HG03432 (cell line): ENCODE measurements at regions not wholly inside any gene's neighbourhood (a gene's known extent, or its start where the extent isn't known, plus 50 kb on each side); places are given as distances from the start of the nearest gene placed in this dataset.

ENCODE experiments used
- ATAC-seq: cut with Tn5 transposase; IDR thresholded peaks from one replicate; pipeline ENCODE4 v1.9.1; 2021; ENCODE audit warnings: mild to moderate bottlenecking, moderate library complexity; ENCODE audit not compliant: unreplicated experiment

- ATAC-seq = no peak
These were observed 429.1 kb upstream of the CCDC196 start for GRCh38 chr14:66056926-66057552.

GRCh38 chr14:66065188-66065587 is 421.0 kb upstream of the CCDC196 start:
- no peak for ATAC-seq

GRCh38 chr14:66066981-66067776 is 419.0 kb upstream of the CCDC196 start:
- no peak for ATAC-seq

GRCh38 chr14:66069036-66069435 is 417.1 kb upstream of the CCDC196 start:
- no peak for ATAC-seq

- no peak for ATAC-seq
These were observed 416.2 kb upstream of the CCDC196 start for GRCh38 chr14:66069830-66070541.

- ATAC-seq = no peak
These were observed 415.4 kb upstream of the CCDC196 start for GRCh38 chr14:66070542-66071319.

GRCh38 chr14:66072190-66073084 is 413.7 kb upstream of the CCDC196 start:
- no peak for ATAC-seq

- no peak for ATAC-seq
These were observed 411.6 kb upstream of the CCDC196 start for GRCh38 chr14:66074537-66074936.

GRCh38 chr14:66076176-66076575 is 410.0 kb upstream of the CCDC196 start:
- no peak for ATAC-seq

GRCh38 chr14:66078006-66078405 is 408.2 kb upstream of the CCDC196 start:
- ATAC-seq = no peak

GRCh38 chr14:66081594-66082376 is 404.4 kb upstream of the CCDC196 start:
- ATAC-seq = no peak

- no peak for ATAC-seq
These were observed 400.9 kb upstream of the CCDC196 start for GRCh38 chr14:66085224-66085623.

- no peak for ATAC-seq
These were observed 400.5 kb upstream of the CCDC196 start for GRCh38 chr14:66085665-66086064.

- no peak for ATAC-seq
These were observed 398.9 kb upstream of the CCDC196 start for GRCh38 chr14:66087231-66087630.

GRCh38 chr14:66088656-66089055 is 397.5 kb upstream of the CCDC196 start:
- ATAC-seq = no peak

- no peak for ATAC-seq
These were observed 394.0 kb upstream of the CCDC196 start for GRCh38 chr14:66092206-66092605.

- ATAC-seq = no peak
These were observed 393.4 kb upstream of the CCDC196 start for GRCh38 chr14:66092748-66093147.

GRCh38 chr14:66094001-66094727 is 392.0 kb upstream of the CCDC196 start:
- no peak for ATAC-seq

GRCh38 chr14:66099451-66099850 is 386.7 kb upstream of the CCDC196 start:
- ATAC-seq = peak; percentile 14
